Stomach (tissue), 8 donors: ENCODE measurements at regions not wholly inside any gene's neighbourhood (a gene's known extent, or its start where the extent isn't known, plus 50 kb on each side); places are given as distances from the start of the nearest gene placed in this dataset.

Source experiments
- DNase-seq, 2 donors: peaks; one replicate each; pipeline versions ENCODE4 v3.0.0 to v3.0.0-alpha.2; 2013 to 2019
- H3K27ac ChIP-seq, 5 donors: fragments of 200-600 bp in 4 of 5; sonication (generic) in 4 of 5; one replicate each; pipeline ENCODE4 v1.5.1; 2013 to 2019; ENCODE audit warnings: mild to moderate bottlenecking in 1 of 5, moderate library complexity in 1 of 5
- H3K27me3 ChIP-seq, 3 donors: fragments of 200-600 bp; sonication (generic); one replicate each; pipeline ENCODE4 v1.5.1; 2017 to 2019; ENCODE audit warnings: mixed run types in 1 of 3
- H3K36me3 ChIP-seq, 4 donors: fragments of 200-600 bp; sonication (generic); 1 replicate in 3 of 4; 2 replicates in 1 of 4; pipeline ENCODE4 v1.5.1; 2016 to 2019
- H3K4me1 ChIP-seq, 4 donors: fragments of 200-600 bp; sonication (generic); one replicate each; pipeline ENCODE4 v1.5.1; 2016 to 2019
- H3K4me3 ChIP-seq, 4 donors: fragments of 200-600 bp; sonication (generic) in 3 of 4; one replicate each; pipeline ENCODE4 v1.5.1; 2016 to 2019; ENCODE audit warnings: mild to moderate bottlenecking in 1 of 4
- H3K9me3 ChIP-seq, 4 donors: fragments of 200-600 bp; sonication (generic); one replicate each; pipeline ENCODE4 v1.5.1; 2016 to 2019
- EP300 ChIP-seq: sonication (generic); formaldehyde crosslinking; IDR thresholded peaks from one replicate; pipeline ENCODE4 v1.6.1; 2017; ENCODE audit warnings: antibody characterized with exemption
- POLR2A ChIP-seq, 4 donors: fragments of 450-650 bp; IDR thresholded peaks; one replicate each; pipeline ENCODE4 v1.6.1; 2016; ENCODE audit warnings: antibody characterized with exemption in 4 of 4, control low read depth in 2 of 4, mild to moderate bottlenecking in 1 of 4, moderate library complexity in 1 of 4
- POLR2AphosphoS5 ChIP-seq, 3 donors: sonication (generic); formaldehyde crosslinking; IDR thresholded peaks; one replicate each; pipeline ENCODE4 v1.6.1; 2016; ENCODE audit warnings: antibody characterized with exemption in 3 of 3
- WGBS, 5 donors: extraction: QIAGEN DNeasy Blood & Tissue Kit in 3 of 5; methylation state at CpG; one replicate each; pipeline versions ENCODE4 v1.1.5 to v1.1.7; 2013 to 2018; 5-methylcytosine and 5-hydroxymethylcytosine counted together
- intact Hi-C: fragments of 100-400 bp; cut with DNase I; formaldehyde crosslinking; loops from one replicate; pipeline ENCODE4 v1.15.1; 2023; ENCODE audit warnings: low total_unique reads
- TF ChIP-seq, protein P1 (sequence below), 7 experiments: fragments of 450-650 bp in 4 of 7; fragments of 200-600 bp in 3 of 7; sonication (generic) in 3 of 7; IDR thresholded peaks; one replicate each; pipeline ENCODE4 v1.5.1; 2016 to 2019; ENCODE audit warnings: antibody characterized with exemption in 7 of 7, control low read depth in 2 of 7, mild to moderate bottlenecking in 1 of 7
- donor health status: healthy with polysubstance abuse.
- donor health status: Bipolar disorder and iron deficiency.
- donor health status: healthy.

DNA sequence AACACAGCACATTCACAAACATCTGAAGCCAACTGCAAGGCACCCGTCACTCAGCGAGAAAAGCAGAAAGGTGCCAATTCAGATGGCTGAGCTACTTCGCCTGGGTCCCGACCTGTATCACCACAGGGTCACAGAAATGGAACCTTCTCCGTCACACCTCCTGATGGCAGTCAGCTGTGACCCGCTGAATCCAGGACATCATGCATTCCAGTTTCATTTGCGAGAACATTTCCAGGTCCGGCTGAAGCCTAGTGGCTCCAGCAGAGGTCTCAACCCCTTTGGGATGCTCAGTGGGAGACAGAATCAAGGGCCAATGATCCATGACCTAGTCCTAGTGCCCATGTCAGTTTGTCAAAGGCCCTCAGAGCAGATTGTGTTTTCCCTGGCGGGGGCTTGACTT is 193.6 kb upstream of the KLF14 start:
- TF ChIP-seq, protein P1, sequence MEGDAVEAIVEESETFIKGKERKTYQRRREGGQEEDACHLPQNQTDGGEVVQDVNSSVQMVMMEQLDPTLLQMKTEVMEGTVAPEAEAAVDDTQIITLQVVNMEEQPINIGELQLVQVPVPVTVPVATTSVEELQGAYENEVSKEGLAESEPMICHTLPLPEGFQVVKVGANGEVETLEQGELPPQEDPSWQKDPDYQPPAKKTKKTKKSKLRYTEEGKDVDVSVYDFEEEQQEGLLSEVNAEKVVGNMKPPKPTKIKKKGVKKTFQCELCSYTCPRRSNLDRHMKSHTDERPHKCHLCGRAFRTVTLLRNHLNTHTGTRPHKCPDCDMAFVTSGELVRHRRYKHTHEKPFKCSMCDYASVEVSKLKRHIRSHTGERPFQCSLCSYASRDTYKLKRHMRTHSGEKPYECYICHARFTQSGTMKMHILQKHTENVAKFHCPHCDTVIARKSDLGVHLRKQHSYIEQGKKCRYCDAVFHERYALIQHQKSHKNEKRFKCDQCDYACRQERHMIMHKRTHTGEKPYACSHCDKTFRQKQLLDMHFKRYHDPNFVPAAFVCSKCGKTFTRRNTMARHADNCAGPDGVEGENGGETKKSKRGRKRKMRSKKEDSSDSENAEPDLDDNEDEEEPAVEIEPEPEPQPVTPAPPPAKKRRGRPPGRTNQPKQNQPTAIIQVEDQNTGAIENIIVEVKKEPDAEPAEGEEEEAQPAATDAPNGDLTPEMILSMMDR (IDR thresholded peaks at IDR 0.05) = no peak
- TF ChIP-seq POLR2A (IDR thresholded peaks at IDR 0.05) = no peak
- TF ChIP-seq POLR2AphosphoS5 (IDR thresholded peaks at IDR 0.05) = no peak
- TF ChIP-seq EP300 = no peak
- no peaks in the 10 kb centered on the region for H3K27me3 ChIP-seq
- intact Hi-C loops = no loop called here
- WGBS, 5 donors = 89 to 94% (median 90%) methylated on average over 9 of the region's 9 CpGs
- no peaks in the 10 kb centered on the region for H3K9me3 ChIP-seq
- H3K4me3 ChIP-seq = no peak overlapping the region
- peaks cover 0 to 11% (median 2%) of the 10 kb centered on the region in 4 donors for H3K36me3 ChIP-seq
- H3K4me1 ChIP-seq = peaks cover 22 to 80% (median 60%) of the 10 kb centered on the region in 4 donors
- H3K27ac ChIP-seq = peak overlapping the region in 2 of 5 donors; percentile 15 to 79
- DNase-seq = no peak

DNA sequence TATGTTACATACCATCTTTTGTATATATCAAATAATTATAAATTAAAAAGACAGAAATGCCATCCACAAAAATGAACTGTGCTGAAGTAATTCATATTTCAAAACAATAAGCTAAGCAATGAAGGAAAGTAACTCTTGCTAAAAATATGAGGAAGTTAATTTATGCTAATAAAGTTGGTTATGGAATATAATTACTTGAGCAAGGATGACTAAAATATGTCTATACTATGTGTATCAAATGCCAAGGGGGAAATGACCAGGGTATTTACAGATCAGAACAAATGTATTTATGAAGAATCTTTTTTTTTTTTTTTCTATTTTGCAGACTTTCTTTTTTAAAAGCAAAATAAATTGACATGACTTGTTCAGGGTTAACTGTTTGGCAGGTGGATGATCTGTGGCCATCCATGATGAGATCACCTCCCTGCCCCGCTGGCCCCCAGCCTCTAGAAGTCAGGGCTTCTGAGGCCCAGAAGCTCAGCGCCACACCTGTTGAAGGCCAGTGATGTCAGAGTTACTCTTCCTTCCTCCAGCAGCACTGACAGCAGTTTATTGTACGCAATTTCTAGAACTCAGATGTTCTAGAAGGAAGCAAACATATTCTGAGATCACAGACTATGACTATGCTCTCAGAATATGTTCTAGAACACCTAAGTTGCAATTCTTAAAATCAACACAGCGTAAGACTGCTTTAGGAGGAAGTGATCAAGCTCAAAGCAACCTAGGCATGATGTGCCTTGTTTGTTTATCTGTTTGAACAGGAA is 196.1 kb upstream of the KLF14 start:
- Histone ChIP-seq H3K4me1 (peaks cover 8 to 75% (median 42%) of the 10 kb centered on the region in 4 donors), H3K9me3 (no peaks in the 10 kb centered on the region), H3K27ac (peak overlapping the region; percentile 32 to 79 (median 53)), H3K36me3 (peaks cover 4 to 21% (median 14%) of the 10 kb centered on the region in 4 donors), H3K4me3 (no peak overlapping the region), H3K27me3 (no peaks in the 10 kb centered on the region)
- TF ChIP-seq, protein P1 (IDR thresholded peaks at IDR 0.05) = no peak
- TF ChIP-seq EP300 = no peak
- TF ChIP-seq POLR2AphosphoS5 (IDR thresholded peaks at IDR 0.05) = no peak
- no peak for TF ChIP-seq POLR2A (IDR thresholded peaks at IDR 0.05)
- WGBS, 5 donors = 69 to 83% (median 72%) methylated on average over 4 of the region's 4 CpGs
- DNase-seq = no peak
- intact Hi-C loops = no loop called here

DNA sequence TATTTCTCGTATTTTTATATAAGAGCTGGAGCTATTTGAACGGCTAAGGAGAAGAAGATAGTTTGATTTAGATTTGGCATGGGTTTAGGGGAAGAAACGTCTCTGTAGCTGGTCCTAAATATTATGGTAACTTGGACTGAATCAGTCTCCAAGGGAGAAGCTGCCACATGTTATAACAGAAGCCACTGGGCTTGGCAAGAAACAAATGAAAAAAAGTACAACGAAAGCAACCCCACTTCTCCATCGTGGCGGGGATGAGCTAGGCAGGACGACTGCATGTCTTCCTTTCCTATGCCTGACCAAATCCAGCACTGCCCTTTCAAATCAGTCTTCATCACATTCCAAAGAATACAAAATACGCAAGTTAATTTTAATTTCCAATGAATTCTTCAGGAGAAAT is 196.7 kb upstream of the KLF14 start:
- Histone ChIP-seq H3K36me3 (peaks cover 4 to 27% (median 20%) of the 10 kb centered on the region in 4 donors), H3K4me3 (no peak overlapping the region), H3K27me3 (no peaks in the 10 kb centered on the region), H3K27ac (peak overlapping the region in 4 of 5 donors; percentile 53 to 79 (median 57)), H3K9me3 (no peaks in the 10 kb centered on the region), H3K4me1 (peaks cover 5 to 75% (median 38%) of the 10 kb centered on the region in 4 donors)
- no peak for DNase-seq
- WGBS, 5 donors = 65 to 75% (median 67%) methylated on average over 8 of the region's 8 CpGs
- TF ChIP-seq POLR2A (IDR thresholded peaks at IDR 0.05) = no peak
- TF ChIP-seq, protein P1 (IDR thresholded peaks at IDR 0.05) = no peak
- intact Hi-C loops = no loop called here

DNA sequence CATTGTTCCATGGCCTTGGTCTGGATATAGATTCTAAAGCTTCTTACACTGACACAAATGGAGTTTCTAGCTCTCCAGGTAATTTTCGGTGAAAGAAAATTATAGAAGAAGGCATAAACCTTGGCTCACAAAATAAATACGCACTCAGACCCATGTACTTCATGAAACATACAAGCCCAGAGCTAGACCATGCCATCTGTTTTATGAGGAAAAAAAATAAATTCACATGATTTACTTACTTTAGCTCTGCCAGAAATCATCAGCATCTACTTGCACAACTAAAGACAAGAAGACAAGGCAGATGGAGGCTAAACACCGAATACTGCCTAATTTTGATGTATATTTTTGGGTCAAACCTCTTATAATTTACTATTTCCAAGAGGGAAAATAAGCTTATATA is 197.4 kb upstream of the KLF14 start:
- Histone ChIP-seq H3K4me1 (peaks cover 5 to 74% (median 37%) of the 10 kb centered on the region in 4 donors), H3K36me3 (peaks cover 4 to 28% (median 22%) of the 10 kb centered on the region in 4 donors), H3K27ac (peak overlapping the region in 3 of 5 donors; percentile 53 to 79 (median 61)), H3K27me3 (no peaks in the 10 kb centered on the region), H3K4me3 (no peak overlapping the region), H3K9me3 (no peaks in the 10 kb centered on the region)
- WGBS, 5 donors = 92 to 98% (median 96%) methylated on average over 3 of the region's 3 CpGs
- no peak for DNase-seq
- intact Hi-C loops = no loop called here
- TF ChIP-seq POLR2AphosphoS5 (IDR thresholded peaks at IDR 0.05) (no peak), POLR2A (IDR thresholded peaks at IDR 0.05) (no peak), EP300 (no peak)
- TF ChIP-seq, protein P1 (IDR thresholded peaks at IDR 0.05) = no peak
